Kidney epithelial cell (primary cell): ENCODE measurements at regions not wholly inside any gene's neighbourhood (a gene's known extent, or its start where the extent isn't known, plus 50 kb on each side); places are given as distances from the start of the nearest gene placed in this dataset.
A peak's percentile ranks its signal among the peaks of the same experiment; 100 is the strongest.

ENCODE experiments used
- DNase-seq: peaks from one replicate; pipeline ENCODE4 v3.0.0-alpha.2; 2010; ENCODE audit warnings: low read depth
- H3K27me3 ChIP-seq: 2 replicates; pipeline ENCODE4 v1.6.0; 2011; ENCODE audit warnings: low read length; ENCODE audit not compliant: control insufficient read depth, insufficient read depth
- H3K36me3 ChIP-seq: 2 replicates; pipeline ENCODE4 v1.5.1; 2011; ENCODE audit warnings: low read length; ENCODE audit not compliant: control insufficient read depth, insufficient read depth
- H3K4me3 ChIP-seq: 2 replicates; pipeline ENCODE4 v1.5.1; 2011; ENCODE audit warnings: low read depth, mild to moderate bottlenecking, control low read depth, low read length
- CTCF ChIP-seq: IDR thresholded peaks from 2 replicates; pipeline ENCODE4 v1.5.1; 2011; ENCODE audit warnings: mild to moderate bottlenecking, moderate library complexity, low read length, control low read depth, inconsistent platforms; ENCODE audit not compliant: insufficient read depth, poor library complexity, severe bottlenecking

- TF ChIP-seq CTCF: no peak
- DNase-seq: peak; percentile 5
- Histone ChIP-seq H3K4me3 (no peak overlapping the region), H3K36me3 (no peaks in the 10 kb centered on the region), H3K27me3 (no peaks in the 10 kb centered on the region)
Observed at GRCh38 chr20:9945408-9945807, 89.4 kb upstream of the ANKEF1 start.

- Histone ChIP-seq H3K27me3 (no peaks in the 10 kb centered on the region), H3K36me3 (no peaks in the 10 kb centered on the region), H3K4me3 (no peak overlapping the region)
- no peak for DNase-seq
- no peak for TF ChIP-seq CTCF
Observed at GRCh38 chr20:9942736-9943135, 92.1 kb upstream of the ANKEF1 start.

- no peak for TF ChIP-seq CTCF
- H3K36me3 ChIP-seq: no peaks in the 10 kb centered on the region
- H3K27me3 ChIP-seq: no peaks in the 10 kb centered on the region
- no peak for DNase-seq
- no peak overlapping the region for H3K4me3 ChIP-seq
Observed at GRCh38 chr20:9940329-9940728, 94.5 kb upstream of the ANKEF1 start.

GRCh38 chr20:9939231-9939630 is 95.6 kb upstream of the ANKEF1 start:
- TF ChIP-seq CTCF: no peak
- Histone ChIP-seq H3K4me3 (no peak overlapping the region), H3K36me3 (no peaks in the 10 kb centered on the region), H3K27me3 (no peaks in the 10 kb centered on the region)
- no peak for DNase-seq

- Histone ChIP-seq H3K4me3 (no peak overlapping the region), H3K27me3 (no peaks in the 10 kb centered on the region), H3K36me3 (no peaks in the 10 kb centered on the region)
- TF ChIP-seq CTCF: no peak
- no peak for DNase-seq
Observed at GRCh38 chr20:9935285-9935684, 96.4 kb upstream of the PAK5 start.

GRCh38 chr20:9930142-9930541 is 91.3 kb upstream of the PAK5 start:
- no peak overlapping the region for H3K4me3 ChIP-seq

More at GRCh38 chr20:9930142-9930541, 91.3 kb upstream of the PAK5 start:
- H3K27me3 ChIP-seq: no peaks in the 10 kb centered on the region
- DNase-seq: no peak
- H3K36me3 ChIP-seq: no peaks in the 10 kb centered on the region
- no peak for TF ChIP-seq CTCF
